Glomerular visceral epithelial cell (primary cell): ENCODE measurements at regions not wholly inside any gene's neighbourhood (a gene's known extent, or its start where the extent isn't known, plus 50 kb on each side); places are given as distances from the start of the nearest gene placed in this dataset.

Source experiments
- DNase-seq: peaks from one replicate; pipeline ENCODE4 v3.0.0-alpha.2; 2016; ENCODE audit errors: extremely low spot score

GRCh38 chr2:120953066-120953756, 217.5 kb downstream of the GLI2 start:
- no peak for DNase-seq

DNA sequence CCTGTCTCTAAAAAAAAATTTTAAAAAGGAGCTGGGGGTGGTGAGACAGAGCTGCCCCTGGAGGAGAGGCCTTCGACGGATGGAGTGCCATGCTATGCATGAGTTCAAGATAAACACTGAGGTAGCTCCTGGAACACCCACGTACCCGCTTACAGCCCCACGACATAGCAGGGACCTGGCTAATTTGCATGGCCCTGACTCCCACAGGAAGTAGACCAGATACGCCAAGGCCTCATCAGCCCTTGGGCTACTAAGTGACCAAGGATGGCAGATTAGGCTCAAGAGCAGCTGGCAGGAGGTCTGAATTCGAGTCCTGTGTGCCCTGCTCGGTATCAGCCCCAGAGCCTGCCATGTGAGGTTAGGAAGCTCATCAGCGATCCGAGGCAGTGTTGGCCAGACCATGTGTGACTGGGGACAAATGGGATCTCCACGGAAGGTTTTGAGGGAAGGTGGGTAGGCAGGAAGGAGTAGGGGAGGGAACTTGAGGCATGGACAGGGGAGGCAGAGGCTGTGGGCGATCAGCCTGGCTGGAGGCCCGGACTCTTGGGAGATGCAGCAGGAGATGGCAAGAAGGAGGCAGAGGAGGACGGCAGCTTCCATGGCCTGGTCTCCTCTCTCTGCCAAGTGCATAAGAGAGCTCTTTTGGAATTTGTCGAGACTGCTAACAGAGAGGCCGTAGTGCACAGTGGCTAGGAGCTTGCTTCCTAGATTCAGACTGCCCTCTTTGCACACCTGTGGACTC, 218.3 kb downstream of the GLI2 start:
- no peak for DNase-seq

- DNase-seq, result no peak
Observed at GRCh38 chr2:120954939-120955338, 219.3 kb downstream of the GLI2 start.

DNA sequence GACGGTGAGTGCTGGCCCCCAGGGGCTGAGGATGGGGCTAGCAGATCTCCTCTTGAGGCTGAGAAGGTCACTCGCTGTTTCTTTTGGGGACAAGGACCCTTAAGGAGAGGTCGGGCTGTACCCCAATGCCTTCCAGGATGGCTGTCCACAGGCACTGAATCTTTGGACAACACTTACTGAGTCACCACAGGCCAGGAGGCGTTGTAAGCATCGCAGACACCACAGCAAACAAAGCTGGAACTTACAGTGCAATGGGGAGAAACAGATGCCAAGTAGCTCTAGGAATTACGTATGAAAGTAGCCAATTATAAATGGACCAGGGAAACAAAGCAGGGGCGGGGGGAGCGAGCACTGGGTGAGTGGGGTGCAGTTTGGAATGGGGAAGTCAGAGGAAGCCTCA, 219.8 kb downstream of the GLI2 start:
- no peak for DNase-seq

GRCh38 chr2:120956486-120957156, 221.0 kb downstream of the GLI2 start:
- DNase-seq, result no peak

GRCh38 chr2:120957905-120958304, 222.2 kb downstream of the GLI2 start:
- no peak for DNase-seq

GRCh38 chr2:120958623-120959366, 223.1 kb downstream of the GLI2 start:
- DNase-seq, result no peak

DNA sequence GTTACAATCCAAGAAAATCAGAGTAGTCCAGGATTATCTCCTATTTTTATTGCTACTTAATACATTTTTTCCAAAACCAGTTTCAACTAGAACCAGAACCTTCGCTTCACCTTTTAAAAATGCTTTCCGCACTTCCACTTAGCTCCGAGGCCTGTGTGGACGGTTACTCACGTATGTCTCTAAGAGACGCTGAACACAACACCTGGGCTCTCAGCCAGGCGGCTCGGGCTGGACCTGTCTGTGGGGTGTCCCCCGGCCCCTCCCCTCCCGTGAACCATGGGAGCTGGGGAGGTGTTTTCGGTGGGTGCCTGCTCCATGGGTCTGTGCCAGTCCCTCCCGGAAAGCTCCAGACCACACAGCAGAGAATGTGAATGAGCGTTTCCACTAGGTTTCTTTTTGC, 223.8 kb downstream of the GLI2 start:
- DNase-seq, result no peak

- DNase-seq, result no peak
Observed at GRCh38 chr2:120960770-120961366, 225.2 kb downstream of the GLI2 start.

DNA sequence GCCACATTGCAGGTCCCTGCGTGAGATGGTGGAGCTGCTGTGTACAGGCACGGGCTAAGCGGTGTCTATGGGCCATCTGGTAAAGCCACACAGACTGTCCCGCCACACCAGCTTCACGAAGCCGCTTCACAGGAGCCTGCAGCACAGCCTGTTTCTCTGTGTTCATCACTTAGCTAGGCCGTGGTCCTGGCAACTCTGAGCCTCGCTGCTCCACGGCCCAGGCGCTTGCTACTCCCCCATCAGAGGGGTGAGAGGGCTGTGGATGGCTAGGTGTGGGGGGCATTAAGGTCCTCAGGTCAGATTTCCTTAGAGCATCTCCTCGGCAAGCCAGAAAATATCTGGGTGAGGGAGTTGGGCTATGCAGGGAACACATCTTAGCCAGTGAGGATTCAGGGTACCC, 225.7 kb downstream of the GLI2 start:
- no peak for DNase-seq

DNA sequence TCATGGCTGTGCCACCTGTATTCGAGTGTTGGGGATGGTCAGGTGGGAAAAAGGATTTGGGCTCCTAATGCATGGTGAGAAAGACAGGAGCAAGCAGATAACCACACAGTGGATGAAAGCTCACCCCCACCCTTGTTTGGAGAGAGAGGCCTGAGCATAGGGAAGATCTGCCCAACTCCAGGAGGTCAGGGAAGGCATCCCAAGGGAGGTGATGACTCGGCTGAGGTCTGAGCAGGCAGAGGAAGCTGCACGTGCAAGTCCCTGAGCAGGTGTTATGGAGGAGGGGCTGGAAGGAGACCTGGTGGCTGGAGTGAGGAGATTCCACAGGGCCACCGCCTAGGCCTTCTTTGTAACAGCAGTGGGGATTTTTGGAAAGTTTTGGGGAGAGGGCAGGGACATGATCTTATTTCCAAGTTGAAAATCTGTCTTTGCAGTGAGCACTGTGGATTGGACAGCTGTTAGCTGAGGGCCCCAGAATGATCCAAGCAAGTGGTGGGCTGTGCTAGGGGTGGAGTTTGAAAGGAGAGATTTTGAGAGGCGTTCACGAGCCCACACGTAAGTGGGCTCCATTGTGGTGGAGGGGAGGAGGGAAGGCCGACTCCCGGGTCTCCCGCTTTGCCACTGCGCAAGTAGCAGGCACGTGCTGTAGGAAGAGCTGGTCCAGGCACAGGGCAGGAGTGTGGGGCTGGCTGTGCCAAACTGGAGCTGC, 228.5 kb downstream of the GLI2 start:
- DNase-seq, result peak; percentile 50

DNA sequence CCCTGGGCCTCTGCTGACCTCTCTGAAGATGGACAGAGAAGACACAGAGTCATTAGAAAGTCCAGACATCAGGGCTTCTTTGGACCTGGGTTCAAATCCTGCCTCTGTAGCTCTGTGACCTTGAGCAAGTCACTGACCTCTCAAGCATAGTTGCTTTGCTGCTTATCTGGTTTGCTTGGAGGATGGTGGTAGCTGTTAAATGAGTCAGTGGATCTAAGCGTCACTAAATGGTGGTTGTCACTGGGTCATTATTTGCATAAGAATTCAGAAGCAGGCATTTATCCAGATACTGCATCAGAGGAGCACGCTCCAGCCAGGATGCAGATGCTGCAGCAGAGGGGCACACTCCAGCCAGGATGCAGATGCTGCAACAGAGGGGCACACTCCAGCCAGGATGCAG, 229.2 kb downstream of the GLI2 start:
- no peak for DNase-seq

- DNase-seq, result no peak
Observed at GRCh38 chr2:120966510-120967254, 231.0 kb downstream of the GLI2 start.

GRCh38 chr2:120968307-120969015, 232.8 kb downstream of the GLI2 start:
- no peak for DNase-seq

DNA sequence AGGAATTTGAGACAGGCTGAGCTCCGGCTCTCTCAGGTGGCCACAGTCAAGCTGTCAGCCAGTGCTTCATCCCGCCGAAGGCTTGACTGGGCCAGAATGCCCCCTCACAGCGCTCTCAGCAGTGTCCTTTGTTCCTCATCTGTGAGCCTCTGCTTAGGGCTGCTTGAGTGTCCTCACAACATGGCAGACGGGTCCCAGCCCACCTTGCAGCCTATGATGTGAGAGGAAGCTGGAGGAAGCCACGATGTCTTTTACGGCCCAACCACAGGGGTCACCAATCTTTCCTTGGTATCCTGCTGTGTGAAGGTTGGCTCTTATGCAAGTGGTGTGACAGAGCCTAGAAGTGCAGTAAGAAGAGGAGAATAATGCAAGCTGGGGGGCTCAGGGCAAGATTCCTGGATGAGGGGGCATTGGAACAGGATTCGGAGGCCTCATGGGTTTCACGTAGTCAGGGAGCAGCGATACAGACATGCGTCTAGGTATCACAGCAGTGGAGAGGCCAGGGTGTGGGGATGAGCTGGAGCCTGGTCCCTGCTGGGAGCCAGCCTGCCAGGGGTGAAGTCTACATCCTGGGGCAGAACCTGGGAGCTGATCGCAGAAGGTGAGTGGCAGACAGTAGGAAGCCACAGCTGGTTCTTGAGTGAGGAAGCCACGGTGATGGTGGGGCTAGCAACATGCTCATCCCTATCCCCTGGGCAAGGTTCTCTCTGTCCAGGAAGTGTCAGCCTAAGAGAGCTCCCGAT, 234.1 kb downstream of the GLI2 start:
- no peak for DNase-seq

DNA sequence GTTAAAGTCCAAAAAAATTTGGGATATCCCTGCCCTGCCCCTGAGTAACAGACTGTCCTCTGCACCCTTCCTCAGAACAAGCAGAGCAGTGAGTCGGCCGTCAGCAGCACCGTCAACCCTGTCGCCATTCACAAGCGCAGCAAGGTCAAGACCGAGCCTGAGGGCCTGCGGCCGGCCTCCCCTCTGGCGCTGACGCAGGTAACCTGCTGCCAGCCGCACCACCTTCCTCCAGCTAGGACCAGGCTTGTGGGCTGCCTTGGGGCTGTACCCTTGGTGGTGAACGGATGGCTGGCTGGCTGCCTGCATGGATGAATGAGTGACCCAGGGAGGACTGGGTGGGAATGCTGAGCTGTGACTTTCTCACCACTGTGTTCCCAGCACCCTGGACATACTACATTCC, 236.2 kb downstream of the GLI2 start:
- DNase-seq, result no peak

GRCh38 chr2:120972286-120972685, 236.6 kb downstream of the GLI2 start:
- no peak for DNase-seq

- no peak for DNase-seq
Observed at GRCh38 chr2:120973196-120973595, 237.5 kb downstream of the GLI2 start.

GRCh38 chr2:120974950-120975349, 239.3 kb downstream of the GLI2 start:
- DNase-seq, result no peak
